Astrocyte of the spinal cord (primary cell): ENCODE measurements at regions not wholly inside any gene's neighbourhood (a gene's known extent, or its start where the extent isn't known, plus 50 kb on each side); places are given as distances from the start of the nearest gene placed in this dataset.

Experiments
- DNase-seq: peaks from one replicate; pipeline ENCODE4 v3.0.0; 2011; ENCODE audit warnings: low read depth, low spot score
- H3K4me3 ChIP-seq: 2 replicates; pipeline ENCODE4 v1.5.1; 2011; ENCODE audit warnings: low read depth, mild to moderate bottlenecking, low read length, moderate library complexity
- in situ Hi-C: cut with HindIII; loops from 2 replicates; pipeline ENCODE4 v1.10.0; 2017; ENCODE audit warnings: low sequenced_read_pairs
- TF ChIP-seq, protein P1 (sequence below): IDR thresholded peaks from 2 replicates; pipeline ENCODE4 v1.5.1; 2012; ENCODE audit warnings: low read depth, mild to moderate bottlenecking, low read length, inconsistent platforms

DNA sequence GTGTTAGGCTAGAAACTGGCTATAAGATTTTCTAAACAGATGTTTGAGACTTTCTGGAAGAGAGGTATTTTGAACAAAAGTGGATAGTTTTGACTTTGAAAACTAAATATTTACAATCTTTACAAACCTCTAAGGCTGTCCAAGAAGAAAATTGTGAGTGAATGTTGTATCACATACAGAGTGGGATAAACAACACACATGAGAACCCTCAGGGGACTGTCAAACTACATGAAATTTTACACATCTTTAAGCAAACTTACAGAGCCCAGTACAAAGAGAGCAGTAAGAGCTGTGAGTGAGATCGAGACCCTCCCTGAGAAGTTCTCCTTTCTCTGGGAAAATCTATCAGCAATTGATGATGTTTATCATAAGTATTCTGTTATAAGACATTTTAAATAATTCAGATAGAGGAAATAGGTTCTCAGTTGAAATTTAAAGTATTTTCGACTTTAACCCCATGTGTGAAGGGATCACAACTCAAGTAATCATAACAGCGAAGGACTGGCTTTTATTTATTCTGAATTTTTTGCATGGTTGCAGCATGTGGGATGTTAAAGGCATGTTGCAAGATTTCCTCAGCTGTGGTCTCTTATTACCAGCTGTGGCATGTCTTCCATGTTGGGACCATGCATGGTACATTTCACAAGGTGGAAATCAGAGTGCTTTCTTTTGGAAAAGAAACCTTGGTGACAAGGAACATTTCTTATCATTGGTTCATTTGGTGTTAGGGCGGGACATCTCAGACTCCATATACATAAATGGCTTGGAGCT lies 264.0 kb upstream of the PRICKLE1 start:
- H3K4me3 ChIP-seq: no peak overlapping the region
- no peak for DNase-seq
- TF ChIP-seq, protein P1, sequence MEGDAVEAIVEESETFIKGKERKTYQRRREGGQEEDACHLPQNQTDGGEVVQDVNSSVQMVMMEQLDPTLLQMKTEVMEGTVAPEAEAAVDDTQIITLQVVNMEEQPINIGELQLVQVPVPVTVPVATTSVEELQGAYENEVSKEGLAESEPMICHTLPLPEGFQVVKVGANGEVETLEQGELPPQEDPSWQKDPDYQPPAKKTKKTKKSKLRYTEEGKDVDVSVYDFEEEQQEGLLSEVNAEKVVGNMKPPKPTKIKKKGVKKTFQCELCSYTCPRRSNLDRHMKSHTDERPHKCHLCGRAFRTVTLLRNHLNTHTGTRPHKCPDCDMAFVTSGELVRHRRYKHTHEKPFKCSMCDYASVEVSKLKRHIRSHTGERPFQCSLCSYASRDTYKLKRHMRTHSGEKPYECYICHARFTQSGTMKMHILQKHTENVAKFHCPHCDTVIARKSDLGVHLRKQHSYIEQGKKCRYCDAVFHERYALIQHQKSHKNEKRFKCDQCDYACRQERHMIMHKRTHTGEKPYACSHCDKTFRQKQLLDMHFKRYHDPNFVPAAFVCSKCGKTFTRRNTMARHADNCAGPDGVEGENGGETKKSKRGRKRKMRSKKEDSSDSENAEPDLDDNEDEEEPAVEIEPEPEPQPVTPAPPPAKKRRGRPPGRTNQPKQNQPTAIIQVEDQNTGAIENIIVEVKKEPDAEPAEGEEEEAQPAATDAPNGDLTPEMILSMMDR: no peak
- in situ Hi-C loops: no loop called here

DNA sequence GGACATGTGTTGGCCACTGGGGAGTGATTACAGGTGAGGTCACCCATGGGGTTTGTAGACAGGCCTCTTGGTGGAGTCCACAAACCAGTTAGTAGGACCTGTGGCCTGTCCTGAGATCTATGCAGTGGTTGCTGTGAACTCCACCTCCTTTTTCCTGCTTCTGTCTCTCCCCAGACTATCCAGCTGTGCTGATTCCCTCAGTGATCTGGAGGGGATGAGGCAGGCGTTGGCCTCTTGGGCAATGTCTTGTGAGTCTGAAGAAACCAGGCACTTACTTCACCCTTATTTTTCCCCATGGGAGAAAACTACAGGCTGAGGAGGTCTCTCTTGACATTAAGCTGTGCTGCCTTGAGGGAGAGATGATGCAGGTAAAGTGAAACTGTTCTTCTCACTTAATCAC lies 257.2 kb upstream of the PRICKLE1 start:
- H3K4me3 ChIP-seq: no peak overlapping the region
- in situ Hi-C loops: no loop called here
- DNase-seq: peak; percentile 21
- TF ChIP-seq, protein P1: no peak

DNA sequence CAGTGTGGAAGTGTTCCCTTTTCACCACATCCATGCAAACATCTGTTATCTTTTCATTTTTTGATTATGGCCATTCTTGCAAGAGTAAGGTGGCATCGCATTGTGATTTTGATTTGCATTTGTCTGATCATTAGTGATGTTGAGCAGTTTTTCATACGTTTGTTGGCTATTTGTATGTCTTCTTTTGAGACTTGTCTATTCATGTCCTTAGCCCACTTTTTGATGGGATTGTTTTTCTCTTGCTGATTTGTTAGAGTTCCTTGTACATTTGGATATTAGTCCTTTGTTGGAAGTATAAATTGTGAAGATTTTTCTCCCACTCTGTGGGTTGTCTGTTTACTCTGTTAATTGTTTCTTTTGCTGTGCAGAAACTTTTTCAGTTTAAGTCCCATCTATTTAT lies 244.5 kb upstream of the PRICKLE1 start:
- TF ChIP-seq, protein P1: no peak
- no peak for DNase-seq
- in situ Hi-C loops: no loop called here
- H3K4me3 ChIP-seq: no peak overlapping the region

DNA sequence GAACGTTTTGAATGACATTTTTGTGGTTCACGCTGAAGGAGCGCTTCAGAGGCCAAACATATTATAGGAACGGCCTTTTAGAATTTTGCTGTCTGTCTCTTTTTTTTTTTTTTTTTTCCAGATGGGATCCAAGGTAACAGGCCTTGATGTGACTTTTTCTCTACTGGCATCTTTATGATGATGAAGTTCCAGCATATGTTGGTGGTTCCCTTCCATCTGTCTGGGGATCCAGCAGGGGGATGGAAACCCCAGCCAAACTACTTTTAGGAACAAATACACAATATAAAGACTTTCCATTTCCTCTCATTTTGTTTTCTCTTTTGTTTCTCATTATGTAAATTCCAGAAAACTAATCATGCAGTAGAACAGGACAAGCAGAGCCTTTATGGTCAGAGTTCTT lies 239.3 kb upstream of the PRICKLE1 start:
- DNase-seq: no peak
- in situ Hi-C loops: no loop called here
- no peak overlapping the region for H3K4me3 ChIP-seq
- TF ChIP-seq, protein P1: no peak

DNA sequence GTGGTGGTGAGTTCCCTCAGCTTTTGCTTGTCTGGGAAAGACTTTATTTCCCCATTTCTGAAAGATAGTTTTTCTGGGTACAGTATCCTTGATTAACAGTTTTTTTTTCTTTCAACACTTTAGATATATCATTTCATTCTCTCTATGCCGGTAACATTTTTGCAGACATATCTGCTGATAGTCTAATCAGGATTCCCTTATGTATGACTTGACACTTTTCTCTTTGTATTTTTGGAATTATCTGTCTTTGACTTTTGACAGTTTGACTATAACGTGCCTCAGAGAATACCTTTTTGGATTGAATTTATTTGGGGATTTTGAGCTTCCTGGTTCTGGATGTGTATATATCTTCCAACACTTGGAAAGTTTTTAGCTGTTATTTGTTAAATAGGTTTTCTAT lies 234.8 kb upstream of the PRICKLE1 start:
- in situ Hi-C loops: no loop called here
- H3K4me3 ChIP-seq: no peak overlapping the region
- TF ChIP-seq, protein P1: no peak
- DNase-seq: no peak

DNA sequence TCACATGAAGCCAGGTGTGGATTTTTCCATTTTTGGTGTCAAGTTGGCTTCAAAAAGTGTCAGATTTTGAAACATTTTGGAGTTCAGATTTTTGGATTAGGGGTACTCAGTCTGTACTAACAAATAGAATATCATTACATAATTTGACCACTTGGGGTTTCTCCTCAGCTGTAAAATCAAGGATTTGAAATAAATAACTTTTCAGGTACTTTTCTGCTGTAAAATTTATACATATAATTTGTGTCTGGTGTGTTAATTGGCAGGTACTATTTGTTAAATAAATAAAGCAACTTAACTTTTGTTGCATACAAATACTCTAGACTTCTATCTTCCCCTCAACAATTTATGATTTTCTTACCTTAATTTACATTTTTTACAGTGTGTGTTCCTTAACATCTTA lies 234.1 kb upstream of the PRICKLE1 start:
- in situ Hi-C loops: no loop called here
- TF ChIP-seq, protein P1: no peak

More for the DNA sequence above, 234.1 kb upstream of the PRICKLE1 start:
- DNase-seq: no peak
- H3K4me3 ChIP-seq: no peak overlapping the region
